Inflammatory macrophage (primary cell): ENCODE measurements at regions not wholly inside any gene's neighbourhood (a gene's known extent, or its start where the extent isn't known, plus 50 kb on each side); places are given as distances from the start of the nearest gene placed in this dataset.

Experiments
- DNase-seq, 2 donors: peaks; one replicate each; pipeline ENCODE4 v3.0.0-alpha.2; 2020 to 2022

- no peak for DNase-seq
Measured at GRCh38 chr9:96086936-96087571, 211.6 kb downstream of the ERCC6L2 start.

GRCh38 chr9:96085491-96086143 is 210.1 kb downstream of the ERCC6L2 start:
- DNase-seq: no peak

GRCh38 chr9:96084331-96084734 is 208.8 kb downstream of the ERCC6L2 start:
- no peak for DNase-seq

GRCh38 chr9:96082516-96083232 is 207.2 kb downstream of the ERCC6L2 start:
- no peak for DNase-seq

GRCh38 chr9:96080364-96080763 is 204.9 kb downstream of the ERCC6L2 start:
- no peak for DNase-seq

GRCh38 chr9:96079779-96080178 is 204.3 kb downstream of the ERCC6L2 start:
- no peak for DNase-seq

- no peak for DNase-seq
Measured at GRCh38 chr9:96078897-96079490, 203.5 kb downstream of the ERCC6L2 start.

- no peak for DNase-seq
Measured at GRCh38 chr9:96075757-96076156, 200.3 kb downstream of the ERCC6L2 start.

GRCh38 chr9:96075111-96075510 is 199.6 kb downstream of the ERCC6L2 start:
- no peak for DNase-seq

- DNase-seq: peak in 1 of 2 donors; percentile 35
Measured at GRCh38 chr9:96073531-96074480, 198.3 kb downstream of the ERCC6L2 start.

GRCh38 chr9:96072930-96073329 is 197.4 kb downstream of the ERCC6L2 start:
- DNase-seq: no peak

- no peak for DNase-seq
Measured at GRCh38 chr9:96071815-96072124, 196.3 kb downstream of the ERCC6L2 start.

- DNase-seq: peak in 1 of 2 donors; percentile 22
Measured at GRCh38 chr9:96071076-96071814, 195.8 kb downstream of the ERCC6L2 start.

- no peak for DNase-seq
Measured at GRCh38 chr9:96069629-96070220, 194.2 kb downstream of the ERCC6L2 start.

- DNase-seq: no peak
Measured at GRCh38 chr9:96068511-96068910, 193.0 kb downstream of the ERCC6L2 start.

- DNase-seq: peak; percentile 32 to 39
Measured at GRCh38 chr9:96067600-96067999, 192.1 kb downstream of the ERCC6L2 start.

- DNase-seq: no peak
Measured at GRCh38 chr9:96067004-96067403, 191.5 kb downstream of the ERCC6L2 start.

GRCh38 chr9:96065482-96066251 is 190.2 kb downstream of the ERCC6L2 start:
- DNase-seq: peak in 1 of 2 donors; percentile 16

- peak; percentile 28 to 44 for DNase-seq
Measured at GRCh38 chr9:96064826-96065481, 189.5 kb downstream of the ERCC6L2 start.

- no peak for DNase-seq
Measured at GRCh38 chr9:96062854-96063253, 187.4 kb downstream of the ERCC6L2 start.
